GM23338 (cell line): ENCODE measurements at regions not wholly inside any gene's neighbourhood (a gene's known extent, or its start where the extent isn't known, plus 50 kb on each side); places are given as distances from the start of the nearest gene placed in this dataset.

Experiments
- ATAC-seq: fragments of 200-7000 bp; cut with Tn5 transposase; 3 replicates; pipeline ENCODE4 v1.9.1; 2020
- DNase-seq: peaks from one replicate; pipeline ENCODE4 v3.0.0-alpha.2; 2015; ENCODE audit warnings: low spot score
- H2AFZ ChIP-seq: fragments of 200-600 bp; sonication (generic); 2 replicates; pipeline ENCODE4 v1.8.0; 2016; ENCODE audit warnings: antibody characterized with exemption, mild to moderate bottlenecking, moderate library complexity
- H3F3A ChIP-seq: fragments of 200-600 bp; sonication (generic); replicated peaks from 2 replicates; pipeline ENCODE4 v1.8.0; 2017; ENCODE audit warnings: antibody characterized with exemption, mixed run types, low read depth
- H3K27ac ChIP-seq: fragments of 200-600 bp; sonication (generic); 2 replicates; pipeline ENCODE4 v1.6.1; 2016; ENCODE audit warnings: low read depth
- H3K27me3 ChIP-seq: fragments of 200-600 bp; sonication (generic); 2 replicates; pipeline ENCODE4 v1.8.0; 2016; ENCODE audit warnings: mild to moderate bottlenecking, mixed run types, moderate library complexity; ENCODE audit not compliant: insufficient read depth
- H3K36me3 ChIP-seq: fragments of 200-600 bp; sonication (generic); 2 replicates; pipeline ENCODE4 v1.8.0; 2016; ENCODE audit warnings: mild to moderate bottlenecking; ENCODE audit not compliant: insufficient read depth
- H3K4me1 ChIP-seq: fragments of 200-600 bp; sonication (generic); 2 replicates; pipeline ENCODE4 v1.8.0; 2016; ENCODE audit warnings: mild to moderate bottlenecking, moderate library complexity; ENCODE audit not compliant: insufficient read depth
- H3K4me2 ChIP-seq: fragments of 200-600 bp; sonication (generic); 2 replicates; pipeline ENCODE4 v1.7.1; 2017; ENCODE audit warnings: mixed run types
- H3K4me3 ChIP-seq: fragments of 200-600 bp; sonication (generic); 2 replicates; pipeline ENCODE4 v1.6.1; 2016; ENCODE audit warnings: mixed run types
- H3K79me2 ChIP-seq: fragments of 200-600 bp; sonication (generic); replicated peaks from 2 replicates; pipeline ENCODE4 v1.8.0; 2017; ENCODE audit warnings: mild to moderate bottlenecking; ENCODE audit not compliant: insufficient read depth
- H3K9me2 ChIP-seq: fragments of 200-600 bp; sonication (generic); 2 replicates; pipeline ENCODE4 v1.8.0; 2017; ENCODE audit not compliant: insufficient read depth
- H4K20me1 ChIP-seq: fragments of 200-600 bp; sonication (generic); replicated peaks from 2 replicates; pipeline ENCODE4 v1.8.0; 2017; ENCODE audit warnings: mild to moderate bottlenecking; ENCODE audit not compliant: insufficient read depth
- H3K27ac Mint-ChIP-seq: 2 replicates; pipeline ENCODE4 v1.8.0; 2020; ENCODE audit warnings: inconsistent platforms, mild to moderate bottlenecking, moderate library complexity, mixed read lengths
- H3K27me3 Mint-ChIP-seq: 3 replicates; pipeline ENCODE4 v1.8.0; 2022; ENCODE audit warnings: low read depth, mild to moderate bottlenecking, moderate library complexity, mixed read lengths, inconsistent platforms; ENCODE audit not compliant: insufficient read depth, poor library complexity
- H3K36me3 Mint-ChIP-seq: 3 replicates; pipeline ENCODE4 v1.8.0; 2021; ENCODE audit warnings: low read depth, mild to moderate bottlenecking, inconsistent platforms, moderate library complexity, mixed read lengths
- H3K4me1 Mint-ChIP-seq: 3 replicates; pipeline ENCODE4 v1.8.0; 2020; ENCODE audit warnings: mild to moderate bottlenecking, inconsistent platforms, mixed read lengths
- H3K4me3 Mint-ChIP-seq: 3 replicates; pipeline ENCODE4 v1.8.0; 2021; ENCODE audit warnings: moderate library complexity, mild to moderate bottlenecking, inconsistent platforms, mixed read lengths
- H3K9me3 Mint-ChIP-seq: 3 replicates; pipeline ENCODE4 v1.8.0; 2020; ENCODE audit warnings: moderate library complexity, mild to moderate bottlenecking, inconsistent platforms, mixed read lengths
- CREB1 ChIP-seq: fragments of 250-450 bp; sonication (Bioruptor Pico); IDR thresholded peaks from 2 replicates; pipeline ENCODE4 v1.5.0; 2020; ENCODE audit warnings: low read depth, mild to moderate bottlenecking, moderate library complexity
- EZH2 ChIP-seq: fragments of 200-600 bp; sonication (generic); IDR thresholded peaks from one replicate; pipeline ENCODE4 v1.8.0; 2017; ENCODE audit warnings: antibody characterized with exemption, mild to moderate bottlenecking, low read depth; ENCODE audit not compliant: unreplicated experiment
- JUNB ChIP-seq: IDR thresholded peaks from one replicate; pipeline ENCODE4 v1.6.1; 2016; ENCODE audit warnings: antibody characterized with exemption; ENCODE audit not compliant: unreplicated experiment
- NANOG ChIP-seq: IDR thresholded peaks from 2 replicates; pipeline ENCODE4 v1.6.1; 2016; ENCODE audit warnings: antibody characterized with exemption, borderline replicate concordance
- STAT1 ChIP-seq: IDR thresholded peaks from one replicate; pipeline ENCODE4 v1.6.1; 2016; ENCODE audit warnings: antibody characterized with exemption; ENCODE audit not compliant: unreplicated experiment
- ZNF114 ChIP-seq: fragments of 250-450 bp; sonication (Bioruptor Pico); IDR thresholded peaks from 2 replicates; pipeline ENCODE4 v1.5.0; 2020; ENCODE audit warnings: mild to moderate bottlenecking, moderate library complexity
- ZNF331 ChIP-seq: fragments of 250-450 bp; sonication (Bioruptor Pico); IDR thresholded peaks from 2 replicates; pipeline ENCODE4 v1.5.0; 2020; ENCODE audit warnings: low read depth, mild to moderate bottlenecking, moderate library complexity
- ZNF462 ChIP-seq: fragments of 250-450 bp; sonication (Bioruptor Pico); IDR thresholded peaks from 2 replicates; pipeline ENCODE4 v1.5.0; 2020; ENCODE audit warnings: mild to moderate bottlenecking, moderate library complexity
- TF ChIP-seq, protein P1 (sequence below): IDR thresholded peaks from 2 replicates; pipeline ENCODE4 v1.6.1; 2016; ENCODE audit warnings: antibody characterized with exemption

- TF ChIP-seq ZNF462 (no peak), STAT1 (no peak), ZNF331 (CRISPR knock-in tag) (no peak)
- TF ChIP-seq, protein P1, sequence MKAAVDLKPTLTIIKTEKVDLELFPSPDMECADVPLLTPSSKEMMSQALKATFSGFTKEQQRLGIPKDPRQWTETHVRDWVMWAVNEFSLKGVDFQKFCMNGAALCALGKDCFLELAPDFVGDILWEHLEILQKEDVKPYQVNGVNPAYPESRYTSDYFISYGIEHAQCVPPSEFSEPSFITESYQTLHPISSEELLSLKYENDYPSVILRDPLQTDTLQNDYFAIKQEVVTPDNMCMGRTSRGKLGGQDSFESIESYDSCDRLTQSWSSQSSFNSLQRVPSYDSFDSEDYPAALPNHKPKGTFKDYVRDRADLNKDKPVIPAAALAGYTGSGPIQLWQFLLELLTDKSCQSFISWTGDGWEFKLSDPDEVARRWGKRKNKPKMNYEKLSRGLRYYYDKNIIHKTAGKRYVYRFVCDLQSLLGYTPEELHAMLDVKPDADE, result no peak
Measured at GRCh38 chr9:16246785-16247184, 623.7 kb downstream of the BNC2 start (continued).

DNA sequence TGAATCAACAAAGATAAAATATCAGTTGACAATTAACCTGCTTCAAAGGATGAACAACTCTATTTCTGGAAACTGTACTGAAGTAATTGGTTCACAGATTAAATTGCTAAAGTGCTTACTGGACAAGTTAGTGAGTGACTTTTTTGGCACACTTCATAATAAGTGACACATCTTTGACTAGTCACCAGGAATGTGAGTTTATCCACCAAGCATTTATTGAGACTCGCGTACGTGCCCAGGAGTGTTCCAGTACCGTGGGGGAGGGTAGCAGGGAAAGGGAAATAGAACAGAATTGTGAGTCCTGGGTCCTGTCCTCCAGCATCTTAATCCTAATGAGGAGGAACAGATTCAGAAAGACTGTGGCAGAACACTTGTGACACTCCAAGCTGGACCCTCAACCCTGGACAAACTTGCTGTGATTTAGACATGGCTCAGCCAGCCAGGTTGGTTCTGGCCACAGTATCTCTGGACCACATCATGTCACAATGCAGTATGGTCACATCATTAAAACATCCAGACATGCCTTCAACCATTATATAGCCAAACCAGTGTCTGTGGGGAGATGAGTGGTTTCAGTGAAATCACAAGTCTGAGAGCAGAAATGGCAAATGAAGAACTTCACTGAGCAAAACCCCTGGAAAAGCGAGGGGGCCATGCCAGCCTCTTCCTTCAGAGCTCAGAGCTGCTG is 623.1 kb downstream of the BNC2 start:
- Histone ChIP-seq H4K20me1 (no peaks in the 10 kb centered on the region), H3K27ac (no peak overlapping the region), H3K27me3 (no peaks in the 10 kb centered on the region), H3K4me3 (no peak overlapping the region), H2AFZ (no peak overlapping the region), H3F3A (no peaks in the 10 kb centered on the region), H3K9me2 (no peaks in the 10 kb centered on the region; the same call in 1 of the 2 replicates), H3K36me3 (no peaks in the 10 kb centered on the region), H3K79me2 (no peaks in the 10 kb centered on the region), H3K4me1 (peaks cover 3% of the 10 kb centered on the region; the same call in 1 of the 2 replicates), H3K4me2 (no peak overlapping the region)
- no peak overlapping the region for H3K27ac Mint-ChIP-seq
- peaks cover 28% of the 10 kb centered on the region for H3K4me1 Mint-ChIP-seq
- no peaks in the 10 kb centered on the region for H3K36me3 Mint-ChIP-seq
- no peak overlapping the region for H3K4me3 Mint-ChIP-seq
- no peaks in the 10 kb centered on the region for H3K9me3 Mint-ChIP-seq
- ATAC-seq (no peak), DNase-seq (no peak)
- peaks cover 3% of the 10 kb centered on the region for H3K27me3 Mint-ChIP-seq
- TF ChIP-seq JUNB (no peak), ZNF114 (CRISPR knock-in tag) (no peak), CREB1 (CRISPR knock-in tag) (no peak), STAT1 (no peak), ZNF331 (CRISPR knock-in tag) (no peak), NANOG (no peak), EZH2 (no peak)
